Loucy (cell line): ENCODE measurements at regions not wholly inside any gene's neighbourhood (a gene's known extent, or its start where the extent isn't known, plus 50 kb on each side); places are given as distances from the start of the nearest gene placed in this dataset.

ENCODE experiments used
- H2AFZ ChIP-seq: fragments of 200-600 bp; sonication (generic); 2 replicates; pipeline ENCODE4 v1.6.0; 2016; ENCODE audit warnings: antibody characterized with exemption, mild to moderate bottlenecking, low read length, moderate library complexity
- H3F3A ChIP-seq: fragments of 200-600 bp; 2 replicates; pipeline ENCODE4 v1.6.0; 2016; ENCODE audit warnings: antibody characterized with exemption, low read depth, mild to moderate bottlenecking
- H3K27me3 ChIP-seq: fragments of 200-600 bp; sonication (generic); 2 replicates; pipeline ENCODE4 v1.6.1; 2014; ENCODE audit warnings: low read length, mild to moderate bottlenecking; ENCODE audit not compliant: insufficient read depth, poor library complexity, severe bottlenecking
- H3K36me3 ChIP-seq: fragments of 200-600 bp; sonication (generic); 2 replicates; pipeline ENCODE4 v1.6.1; 2016; ENCODE audit warnings: low read length; ENCODE audit not compliant: insufficient read depth
- H3K4me1 ChIP-seq: fragments of 200-600 bp; sonication (generic); 2 replicates; pipeline ENCODE4 v1.5.1; 2014; ENCODE audit warnings: low read length, mild to moderate bottlenecking; ENCODE audit not compliant: insufficient read depth, poor library complexity, severe bottlenecking
- H3K4me2 ChIP-seq: fragments of 200-600 bp; sonication (generic); 2 replicates; pipeline ENCODE4 v1.6.0; 2014; ENCODE audit warnings: antibody characterized with exemption, low read length, low read depth, mild to moderate bottlenecking; ENCODE audit not compliant: poor library complexity, severe bottlenecking
- H3K4me3 ChIP-seq: fragments of 200-600 bp; sonication (generic); 2 replicates; pipeline ENCODE4 v1.5.1; 2014; ENCODE audit warnings: low read length, mild to moderate bottlenecking, mixed read lengths; ENCODE audit not compliant: poor library complexity, severe bottlenecking
- H3K79me2 ChIP-seq: fragments of 200-600 bp; sonication (generic); 2 replicates; pipeline ENCODE4 v1.6.1; 2014; ENCODE audit warnings: low read length; ENCODE audit not compliant: insufficient read depth
- H3K9ac ChIP-seq: fragments of 200-600 bp; sonication (generic); 2 replicates; pipeline ENCODE4 v1.6.0; 2014; ENCODE audit warnings: mild to moderate bottlenecking, low read depth, low read length, moderate library complexity; ENCODE audit not compliant: poor library complexity, severe bottlenecking
- H3K9me2 ChIP-seq: fragments of 200-600 bp; sonication (generic); replicated peaks from 2 replicates; pipeline ENCODE4 v1.6.1; 2016; ENCODE audit warnings: low read depth, low read length, mixed read lengths
- H3K9me3 ChIP-seq: fragments of 200-600 bp; sonication (generic); 2 replicates; pipeline ENCODE4 v1.6.1; 2014; ENCODE audit warnings: mild to moderate bottlenecking, antibody characterized with exemption, low read length, low read depth; ENCODE audit not compliant: insufficient read depth
- H4K20me1 ChIP-seq: fragments of 200-600 bp; sonication (generic); 2 replicates; pipeline ENCODE4 v1.6.0; 2014; ENCODE audit warnings: antibody characterized with exemption, low read length, mild to moderate bottlenecking; ENCODE audit not compliant: insufficient read depth, poor library complexity, severe bottlenecking
- EZH2phosphoT487 ChIP-seq: fragments of 200-600 bp; IDR thresholded peaks from 2 replicates; pipeline ENCODE4 v1.6.1; 2018; ENCODE audit warnings: antibody characterized with exemption, mild to moderate bottlenecking, moderate library complexity, borderline replicate concordance
- TF ChIP-seq, protein P1 (sequence below): fragments of 200-600 bp; sonication (generic); conservative IDR thresholded peaks from 2 replicates; pipeline ENCODE4 v1.5.1; 2014; ENCODE audit warnings: mild to moderate bottlenecking, antibody characterized with exemption, low read length

DNA sequence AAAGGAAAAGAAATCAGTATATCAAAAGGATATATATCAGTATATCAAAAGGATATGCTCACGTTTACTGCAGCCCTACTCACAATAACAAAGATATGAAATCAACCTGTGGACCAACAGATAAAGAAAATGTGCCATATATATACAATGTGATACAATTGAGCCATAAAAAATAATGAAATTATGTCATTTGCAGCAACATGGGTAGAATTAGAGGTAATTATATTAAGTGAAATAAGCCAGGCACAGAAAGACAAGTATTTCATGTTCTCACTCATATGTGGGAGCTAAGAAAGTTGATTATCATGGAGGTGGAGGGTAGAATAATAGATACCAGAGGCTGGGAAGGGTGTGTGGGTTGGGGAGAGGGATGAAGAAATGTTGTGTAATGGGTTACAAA, 102.9 kb upstream of the MARCKS start:
- no peaks in the 10 kb centered on the region for H3K4me1 ChIP-seq
- TF ChIP-seq, protein P1, sequence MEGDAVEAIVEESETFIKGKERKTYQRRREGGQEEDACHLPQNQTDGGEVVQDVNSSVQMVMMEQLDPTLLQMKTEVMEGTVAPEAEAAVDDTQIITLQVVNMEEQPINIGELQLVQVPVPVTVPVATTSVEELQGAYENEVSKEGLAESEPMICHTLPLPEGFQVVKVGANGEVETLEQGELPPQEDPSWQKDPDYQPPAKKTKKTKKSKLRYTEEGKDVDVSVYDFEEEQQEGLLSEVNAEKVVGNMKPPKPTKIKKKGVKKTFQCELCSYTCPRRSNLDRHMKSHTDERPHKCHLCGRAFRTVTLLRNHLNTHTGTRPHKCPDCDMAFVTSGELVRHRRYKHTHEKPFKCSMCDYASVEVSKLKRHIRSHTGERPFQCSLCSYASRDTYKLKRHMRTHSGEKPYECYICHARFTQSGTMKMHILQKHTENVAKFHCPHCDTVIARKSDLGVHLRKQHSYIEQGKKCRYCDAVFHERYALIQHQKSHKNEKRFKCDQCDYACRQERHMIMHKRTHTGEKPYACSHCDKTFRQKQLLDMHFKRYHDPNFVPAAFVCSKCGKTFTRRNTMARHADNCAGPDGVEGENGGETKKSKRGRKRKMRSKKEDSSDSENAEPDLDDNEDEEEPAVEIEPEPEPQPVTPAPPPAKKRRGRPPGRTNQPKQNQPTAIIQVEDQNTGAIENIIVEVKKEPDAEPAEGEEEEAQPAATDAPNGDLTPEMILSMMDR = no peak
- TF ChIP-seq EZH2phosphoT487 = no peak
- H4K20me1 ChIP-seq = no peaks in the 10 kb centered on the region

DNA sequence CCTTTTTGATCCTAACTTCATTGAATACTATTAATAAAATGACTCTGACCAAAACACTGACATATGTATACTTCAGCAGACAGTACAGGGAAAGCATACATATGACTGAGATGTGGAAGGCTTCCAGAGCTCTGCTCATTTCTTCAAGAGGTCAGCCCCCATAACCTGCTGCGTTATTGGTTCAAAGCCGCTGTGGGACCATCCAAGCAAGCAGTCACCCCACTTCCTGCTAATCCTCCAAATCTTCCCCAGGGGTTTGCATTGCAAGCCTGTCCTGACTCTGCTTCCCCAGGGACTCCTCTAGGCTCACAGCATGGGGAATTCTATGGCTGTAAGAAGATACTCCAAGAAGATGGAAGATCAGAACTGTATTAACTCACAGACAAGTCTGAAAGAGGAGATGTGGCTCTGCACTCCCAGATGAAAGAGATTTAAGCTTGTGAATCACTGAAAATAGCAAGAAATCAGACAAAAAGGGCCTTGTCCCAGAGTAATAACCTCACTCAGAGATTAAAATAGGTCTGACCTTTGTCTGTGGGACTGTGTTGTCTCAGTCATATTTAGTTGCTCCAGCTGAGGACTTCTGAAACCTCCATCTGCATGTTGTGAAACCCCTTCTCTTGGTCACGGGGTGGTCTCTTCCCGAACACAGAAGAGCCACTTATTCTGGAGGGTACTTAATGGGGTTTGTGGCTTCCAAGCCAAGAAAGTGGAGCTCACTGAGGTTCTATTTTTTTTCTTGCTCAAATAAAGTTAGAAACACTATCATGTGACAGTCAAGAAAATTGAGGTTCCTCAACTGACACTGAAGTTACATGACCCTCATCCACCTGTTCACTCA, 101.5 kb upstream of the MARCKS start:
- TF ChIP-seq EZH2phosphoT487 = no peak
- TF ChIP-seq, protein P1 = no peak
- H3K27me3 ChIP-seq = no peaks in the 10 kb centered on the region
- no peak overlapping the region for H3K4me2 ChIP-seq
- H3K79me2 ChIP-seq = no peaks in the 10 kb centered on the region
- no peaks in the 10 kb centered on the region for H3K36me3 ChIP-seq
- no peaks in the 10 kb centered on the region for H3K4me1 ChIP-seq
- H2AFZ ChIP-seq = no peak overlapping the region
- H3K4me3 ChIP-seq = no peak overlapping the region
- H3K9me3 ChIP-seq = no peaks in the 10 kb centered on the region
- no peaks in the 10 kb centered on the region for H3K9me2 ChIP-seq
- H4K20me1 ChIP-seq = no peaks in the 10 kb centered on the region
- H3F3A ChIP-seq = no peaks in the 10 kb centered on the region
- no peak overlapping the region for H3K9ac ChIP-seq

More for the DNA sequence above, 102.9 kb upstream of the MARCKS start:
- Histone ChIP-seq H3K4me3 (no peak overlapping the region), H3K27me3 (no peaks in the 10 kb centered on the region), H3K9ac (no peak overlapping the region), H3K79me2 (no peaks in the 10 kb centered on the region), H3K4me2 (no peak overlapping the region), H3K9me2 (no peaks in the 10 kb centered on the region), H3F3A (no peaks in the 10 kb centered on the region), H3K36me3 (no peaks in the 10 kb centered on the region), H2AFZ (no peak overlapping the region), H3K9me3 (no peaks in the 10 kb centered on the region)

DNA sequence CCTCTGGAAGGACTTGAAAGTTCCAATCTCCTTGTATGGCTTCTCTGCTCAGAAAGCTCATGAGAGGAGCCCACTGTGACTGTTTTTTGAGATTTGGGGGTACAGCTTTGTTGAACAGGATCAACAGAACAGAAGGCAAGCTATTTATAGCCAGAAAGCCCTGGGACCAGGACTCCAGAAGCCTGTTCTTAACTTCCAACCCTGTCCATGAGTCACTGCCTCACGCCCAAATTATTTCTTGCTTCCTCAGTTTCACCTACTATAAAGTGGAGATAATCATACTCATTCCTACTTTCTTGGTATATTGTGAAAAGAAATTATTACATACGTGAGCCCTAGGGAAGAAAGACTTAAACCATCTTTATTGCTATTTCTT, 100.9 kb upstream of the MARCKS start:
- Histone ChIP-seq H3K27me3 (no peaks in the 10 kb centered on the region), H3F3A (no peaks in the 10 kb centered on the region), H3K4me3 (no peak overlapping the region), H3K79me2 (no peaks in the 10 kb centered on the region), H4K20me1 (no peaks in the 10 kb centered on the region), H3K4me1 (no peaks in the 10 kb centered on the region), H3K9ac (no peak overlapping the region), H3K9me3 (no peaks in the 10 kb centered on the region), H3K4me2 (no peak overlapping the region), H3K9me2 (no peaks in the 10 kb centered on the region), H3K36me3 (no peaks in the 10 kb centered on the region), H2AFZ (no peak overlapping the region)
- TF ChIP-seq, protein P1 = no peak
- no peak for TF ChIP-seq EZH2phosphoT487
